CD14-positive monocyte (primary cell): ENCODE measurements at regions not wholly inside any gene's neighbourhood (a gene's known extent, or its start where the extent isn't known, plus 50 kb on each side); places are given as distances from the start of the nearest gene placed in this dataset.

ENCODE experiments used
- DNase-seq, 3 donors: peaks; one replicate each; pipeline ENCODE4 v3.0.0-alpha.2; 2011 to 2022
- H2AFZ ChIP-seq: 2 replicates; pipeline ENCODE4 v1.6.0; 2012; ENCODE audit warnings: mild to moderate bottlenecking, low read depth, low read length, inconsistent platforms; ENCODE audit not compliant: insufficient read depth, poor library complexity, severe bottlenecking
- H3K27ac ChIP-seq, 2 donors: 1 replicate in 1 of 2; 2 replicates in 1 of 2; pipeline ENCODE4 v1.5.1; 2012 to 2013; ENCODE audit warnings: low read length in 2 of 2, control low read depth in 1 of 2, inconsistent platforms in 1 of 2, low read depth in 1 of 2, mild to moderate bottlenecking in 1 of 2
- H3K27me3 ChIP-seq, 2 donors: one replicate each; pipeline versions ENCODE4 v1.6.0 to v1.6.1; 2011 to 2013; ENCODE audit warnings: low read length in 2 of 2; ENCODE audit not compliant: control insufficient read depth in 2 of 2, insufficient read depth in 2 of 2
- H3K36me3 ChIP-seq, 2 donors: replicated peaks in 1 of 2; 1 replicate in 1 of 2; 2 replicates in 1 of 2; pipeline versions ENCODE4 v1.5.1 to v1.6.1; 2012 to 2013; ENCODE audit warnings: low read length in 2 of 2, control low read depth in 1 of 2, inconsistent platforms in 1 of 2, mild to moderate bottlenecking in 1 of 2; ENCODE audit not compliant: insufficient read depth in 2 of 2, control insufficient read depth in 1 of 2
- H3K4me1 ChIP-seq, 2 donors: 1 replicate in 1 of 2; 2 replicates in 1 of 2; pipeline versions ENCODE4 v1.5.1 to v1.6.1; 2012 to 2013; ENCODE audit warnings: low read length in 2 of 2, control low read depth in 1 of 2, inconsistent platforms in 1 of 2, mild to moderate bottlenecking in 1 of 2, moderate library complexity in 1 of 2; ENCODE audit not compliant: insufficient read depth in 2 of 2, control insufficient read depth in 1 of 2
- H3K4me2 ChIP-seq: replicated peaks from 2 replicates; pipeline ENCODE3; 2012; ENCODE audit warnings: low read length, moderate library complexity, mild to moderate bottlenecking; ENCODE audit not compliant: poor library complexity, severe bottlenecking; ENCODE audit errors: extremely low read depth
- H3K4me3 ChIP-seq, 3 experiments: fragments of 200-600 bp in 1 of 3; sonication (generic) in 1 of 3; replicated peaks in 1 of 3; 1 replicate in 2 of 3; 2 replicates in 1 of 3; pipeline ENCODE4 v1.5.1; 2011 to 2013; ENCODE audit warnings: low read length in 3 of 3, mild to moderate bottlenecking in 3 of 3, control low read depth in 2 of 3, low read depth in 2 of 3, inconsistent platforms in 1 of 3, moderate library complexity in 1 of 3
- H3K79me2 ChIP-seq: 2 replicates; pipeline ENCODE4 v1.6.0; 2012; ENCODE audit warnings: mild to moderate bottlenecking, control low read depth, inconsistent platforms, low read length, moderate library complexity; ENCODE audit not compliant: insufficient read depth
- H3K9ac ChIP-seq: 2 replicates; pipeline ENCODE4 v1.6.0; 2017; ENCODE audit warnings: low read length, mild to moderate bottlenecking; ENCODE audit not compliant: insufficient read depth, poor library complexity, severe bottlenecking
- H3K9me3 ChIP-seq, 2 donors: replicated peaks in 1 of 2; 1 replicate in 1 of 2; 2 replicates in 1 of 2; pipeline versions ENCODE4 v1.5.1 to v1.6.1; 2012 to 2013; ENCODE audit warnings: low read length in 2 of 2, control low read depth in 1 of 2; ENCODE audit not compliant: control insufficient read depth in 1 of 2, insufficient read depth in 1 of 2
- H4K20me1 ChIP-seq: 2 replicates; pipeline ENCODE4 v1.6.0; 2012; ENCODE audit warnings: mild to moderate bottlenecking, low read length, control low read depth, moderate library complexity; ENCODE audit not compliant: insufficient read depth
- H3K27ac Mint-ChIP-seq, 7 donors: one replicate each; pipeline ENCODE4 v1.8.0; 2020; ENCODE audit warnings: mild to moderate bottlenecking in 7 of 7, mixed read lengths in 7 of 7, moderate library complexity in 6 of 7, inconsistent platforms in 2 of 7
- H3K27me3 Mint-ChIP-seq, 3 donors: one replicate each; pipeline ENCODE4 v1.8.0; 2021 to 2022; ENCODE audit warnings: low read depth in 3 of 3, mild to moderate bottlenecking in 3 of 3, mixed read lengths in 3 of 3, moderate library complexity in 3 of 3, inconsistent platforms in 1 of 3
- H3K36me3 Mint-ChIP-seq, 2 donors: one replicate each; pipeline ENCODE4 v1.8.0; 2020; ENCODE audit warnings: mixed read lengths in 2 of 2, inconsistent platforms in 1 of 2, mild to moderate bottlenecking in 1 of 2
- H3K4me1 Mint-ChIP-seq: one replicate; pipeline ENCODE4 v1.8.0; 2020; ENCODE audit warnings: mild to moderate bottlenecking, mixed read lengths
- H3K4me3 Mint-ChIP-seq, 2 donors: one replicate each; pipeline ENCODE4 v1.8.0; 2020; ENCODE audit warnings: mild to moderate bottlenecking in 2 of 2, mixed read lengths in 2 of 2, moderate library complexity in 1 of 2
- H3K9me3 Mint-ChIP-seq, 7 donors: one replicate each; pipeline ENCODE4 v1.8.0; 2020 to 2022; ENCODE audit warnings: mixed read lengths in 7 of 7, mild to moderate bottlenecking in 6 of 7, moderate library complexity in 6 of 7, inconsistent platforms in 2 of 7
- CTCF ChIP-seq: fragments of 200-600 bp; IDR thresholded peaks from one replicate; pipeline ENCODE4 v1.8.0; 2022; ENCODE audit warnings: antibody characterized with exemption, mild to moderate bottlenecking
- WGBS: methylation state at CpG from one replicate; pipeline ENCODE4 v1.1.5; 2013; ENCODE audit warnings: missing lambda C conversion rate; ENCODE audit not compliant: insufficient coverage; 5-methylcytosine and 5-hydroxymethylcytosine counted together
- intact Hi-C, 2 donors: fragments of 100-400 bp; cut with micrococcal nuclease; formaldehyde crosslinking; loops; one replicate each; pipeline versions ENCODE4 v1.15.0 to v1.15.1; 2023

GRCh38 chr16:48963306-48963705 lies 318.3 kb downstream of the CBLN1 start:
- Mint-ChIP-seq H3K27me3 (peaks cover 0 to 3% (median under 1%) of the 10 kb centered on the region in 3 donors), H3K9me3 (peaks cover 0 to 13% (median 4%) of the 10 kb centered on the region in 7 donors), H3K4me1 (no peaks in the 10 kb centered on the region), H3K27ac (no peak overlapping the region), H3K4me3 (no peak overlapping the region), H3K36me3 (no peaks in the 10 kb centered on the region)
- Histone ChIP-seq H2AFZ (no peak overlapping the region), H3K36me3 (no peaks in the 10 kb centered on the region), H3K4me1 (no peaks in the 10 kb centered on the region), H3K27ac (no peak overlapping the region), H3K27me3 (no peaks in the 10 kb centered on the region), H3K79me2 (no peaks in the 10 kb centered on the region), H4K20me1 (no peaks in the 10 kb centered on the region), H3K4me2 (no peak overlapping the region), H3K4me3 (no peak overlapping the region), H3K9ac (no peak overlapping the region), H3K9me3 (no peaks in the 10 kb centered on the region)
- no peak for DNase-seq
- TF ChIP-seq CTCF, result no peak
- WGBS, result 60% methylated on average over 2 of the region's 3 CpGs
- intact Hi-C loops, result no loop called here

GRCh38 chr16:48961546-48961945 lies 320.1 kb downstream of the CBLN1 start:
- no peak overlapping the region for H3K27ac ChIP-seq
- Mint-ChIP-seq H3K27me3 (peaks cover 0 to 3% (median 2%) of the 10 kb centered on the region in 3 donors), H3K9me3 (peaks cover 0 to 11% (median 2%) of the 10 kb centered on the region in 7 donors), H3K4me1 (no peaks in the 10 kb centered on the region), H3K4me3 (no peak overlapping the region), H3K36me3 (no peaks in the 10 kb centered on the region), H3K27ac (no peak overlapping the region)
- no peak overlapping the region for H3K9ac ChIP-seq
- no peak overlapping the region for H2AFZ ChIP-seq
- H4K20me1 ChIP-seq, result no peaks in the 10 kb centered on the region
- intact Hi-C loops, result no loop called here
- WGBS, result 100% methylated on average over 4 of the region's 4 CpGs
- H3K27me3 ChIP-seq, result no peaks in the 10 kb centered on the region
- no peak overlapping the region for H3K4me3 ChIP-seq
- no peak for DNase-seq
- no peak overlapping the region for H3K4me2 ChIP-seq
- TF ChIP-seq CTCF, result no peak
- no peaks in the 10 kb centered on the region for H3K9me3 ChIP-seq
- no peaks in the 10 kb centered on the region for H3K36me3 ChIP-seq
- H3K79me2 ChIP-seq, result no peaks in the 10 kb centered on the region
- no peaks in the 10 kb centered on the region for H3K4me1 ChIP-seq
